Stimulated activated CD4-positive, alpha-beta T cell treated with anti-CD3 and anti-CD28 coated beads, Interleukin-15, amount 100 ng/mL, for 48 hours (primary cell): ENCODE measurements at regions not wholly inside any gene's neighbourhood (a gene's known extent, or its start where the extent isn't known, plus 50 kb on each side); places are given as distances from the start of the nearest gene placed in this dataset.
A peak's percentile ranks its signal among the peaks of the same experiment; 100 is the strongest.
"Not testable (repeated sequence)": the region's sequence is repeated elsewhere in the genome, so short reads cannot be mapped to it uniquely, and the experiment has no call there.

Experiments used
- DNase-seq, 2 donors: peaks; one replicate each; pipeline ENCODE4 v3.0.0-alpha.2; 2020; ENCODE audit warnings: low read depth in 2 of 2

- no peak for DNase-seq
Observed at GRCh38 chr11:134667175-134667500, 255.1 kb upstream of the B3GAT1 start.

- no peak for DNase-seq
Observed at GRCh38 chr11:134666273-134667174, 254.5 kb upstream of the B3GAT1 start.

- no peak for DNase-seq
Observed at GRCh38 chr11:134665571-134666270, 253.7 kb upstream of the B3GAT1 start.

- no peak for DNase-seq
Observed at GRCh38 chr11:134665188-134665535, 253.1 kb upstream of the B3GAT1 start.

DNA sequence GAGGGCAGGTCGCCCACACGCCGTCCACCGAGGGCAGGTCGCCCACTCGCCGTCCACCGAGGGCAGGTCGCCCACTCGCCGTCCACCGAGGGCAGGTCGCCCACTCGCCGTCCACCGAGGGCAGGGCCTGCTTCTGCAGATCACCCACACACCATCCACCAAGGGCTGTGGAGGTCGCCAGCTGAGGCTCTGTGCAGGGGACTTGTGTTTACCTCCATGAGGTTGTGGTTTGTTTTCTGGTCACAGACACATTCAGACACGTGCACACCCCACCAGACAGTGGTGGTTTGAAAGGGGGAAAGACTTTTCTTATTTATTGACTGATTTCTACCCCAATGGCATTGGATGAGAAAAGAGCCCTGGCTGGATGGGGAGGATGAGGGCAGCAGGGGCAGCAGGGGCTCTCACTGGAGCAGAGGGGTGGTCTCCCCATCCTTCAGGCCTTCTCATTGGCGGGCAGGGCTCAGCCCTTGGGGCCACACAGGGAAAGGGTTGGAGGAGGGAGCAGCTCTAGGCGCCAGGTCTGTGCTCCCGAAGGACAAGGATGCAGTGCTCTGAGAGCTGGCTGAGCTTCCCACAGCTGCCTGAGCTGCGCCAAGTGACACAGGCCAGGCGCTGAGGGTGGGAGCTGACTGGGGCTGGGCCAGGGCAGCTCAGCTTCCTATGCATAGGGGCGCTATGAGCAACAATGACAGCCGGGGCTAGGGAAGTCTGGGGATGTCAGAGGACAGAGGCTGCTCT lies 252.6 kb upstream of the B3GAT1 start:
- no peak for DNase-seq

- DNase-seq, result no peak
Observed at GRCh38 chr11:134663506-134664313, 251.7 kb upstream of the B3GAT1 start.

DNA sequence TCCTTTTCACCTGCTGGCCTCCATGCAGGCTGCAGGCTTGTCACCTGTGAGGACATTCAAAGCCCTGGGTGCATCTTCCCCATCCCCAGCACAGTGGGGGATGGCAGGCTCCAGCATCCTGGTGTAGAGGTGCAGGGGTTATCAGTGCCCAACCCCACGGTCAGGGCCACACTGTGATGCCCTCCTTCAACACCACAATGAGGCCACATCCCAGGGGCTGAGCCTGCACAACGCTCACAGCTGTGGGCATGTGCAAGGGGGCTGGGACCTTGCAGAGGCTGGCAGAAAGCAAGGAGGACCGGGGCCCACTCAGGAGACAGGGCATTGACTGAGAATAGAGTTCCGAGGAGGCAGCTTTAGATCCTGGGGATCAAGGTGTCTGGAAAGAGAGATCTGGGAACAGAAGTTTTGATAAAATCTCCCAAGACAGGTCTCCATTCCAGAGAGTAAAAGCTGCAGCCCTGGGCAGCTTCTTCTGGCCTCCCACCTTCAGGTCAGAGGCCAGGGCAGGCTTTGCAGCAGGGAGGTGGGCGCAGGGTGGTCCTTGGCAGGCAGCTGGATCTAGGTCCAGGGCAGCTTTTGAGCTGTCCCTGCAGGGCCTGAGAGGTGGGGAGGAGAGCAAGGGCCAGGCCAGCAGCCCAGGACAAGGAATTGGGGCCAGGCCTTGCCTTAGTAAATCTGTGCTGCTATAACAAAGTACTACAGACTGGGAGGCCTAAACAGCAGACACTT lies 250.8 kb upstream of the B3GAT1 start:
- DNase-seq, result no peak

DNA sequence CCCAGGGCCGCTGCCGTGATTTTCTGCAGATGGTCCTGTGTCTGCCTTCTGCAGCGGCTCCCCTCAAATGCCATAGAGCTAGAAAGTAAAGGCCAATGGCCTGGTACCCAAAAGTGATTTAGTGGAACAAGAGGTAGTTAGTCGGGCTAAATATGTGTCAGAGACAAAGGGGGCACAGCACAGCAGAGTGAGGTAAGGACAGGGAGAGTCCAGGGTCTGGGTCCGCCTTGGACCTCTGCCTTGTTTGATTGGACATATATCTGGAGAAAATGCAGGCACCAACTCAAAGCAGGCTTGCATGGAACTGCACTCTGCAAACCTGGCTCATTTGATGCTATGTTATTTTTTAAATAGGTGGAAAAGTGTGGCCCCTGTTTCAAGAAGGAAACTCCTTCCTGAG lies 249.6 kb upstream of the B3GAT1 start:
- no peak for DNase-seq

- no peak for DNase-seq
Observed at GRCh38 chr11:134660416-134660815, 248.4 kb upstream of the B3GAT1 start.

DNA sequence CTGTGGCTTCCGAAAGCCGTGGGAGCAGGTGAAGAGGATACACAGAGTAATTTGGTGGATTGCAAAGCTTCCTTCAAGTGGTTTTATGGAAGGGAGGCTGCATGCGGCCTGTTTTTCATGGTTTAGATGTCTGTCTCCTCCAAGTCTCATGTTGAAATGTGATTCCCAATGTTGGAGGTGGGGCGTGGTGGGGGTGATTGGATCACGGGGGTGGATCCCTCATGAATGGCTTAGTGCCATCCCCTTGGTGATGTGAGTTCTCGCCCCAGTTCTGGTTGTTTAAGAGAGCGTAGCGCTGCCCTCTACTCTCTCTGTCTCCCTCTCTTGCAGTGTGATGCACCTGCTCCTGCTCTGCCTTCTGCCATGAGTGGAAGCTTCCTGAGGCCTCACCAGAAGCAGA lies 247.8 kb upstream of the B3GAT1 start:
- no peak for DNase-seq

GRCh38 chr11:134658481-134659225 lies 246.6 kb upstream of the B3GAT1 start:
- no peak for DNase-seq

DNA sequence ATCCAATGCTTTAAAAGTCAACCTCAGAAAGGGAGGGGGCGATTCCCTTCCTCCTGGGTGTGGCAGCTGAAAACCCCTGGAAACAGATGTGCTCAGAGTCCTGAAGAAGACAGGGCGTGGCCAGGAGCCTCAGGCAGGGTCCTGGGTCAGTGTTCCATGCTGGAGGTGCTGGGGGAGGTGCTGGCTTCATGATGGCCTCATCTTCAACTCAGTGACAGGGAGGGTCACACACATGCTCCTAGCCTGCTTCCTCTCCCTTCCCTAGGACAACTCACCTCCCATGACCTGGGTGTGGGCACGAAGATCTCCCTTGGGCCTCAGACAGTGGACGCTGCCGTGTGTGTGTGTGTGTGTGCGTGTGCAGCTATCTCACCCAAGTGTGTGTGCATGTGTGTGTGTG lies 245.6 kb upstream of the B3GAT1 start:
- no peak for DNase-seq

- no peak for DNase-seq
Observed at GRCh38 chr11:134656861-134657540, 245.0 kb upstream of the B3GAT1 start.

GRCh38 chr11:134656086-134656840 lies 244.2 kb upstream of the B3GAT1 start:
- not testable (repeated sequence) for DNase-seq

- DNase-seq, result no peak
Observed at GRCh38 chr11:134655189-134655989, 243.3 kb upstream of the B3GAT1 start.

DNA sequence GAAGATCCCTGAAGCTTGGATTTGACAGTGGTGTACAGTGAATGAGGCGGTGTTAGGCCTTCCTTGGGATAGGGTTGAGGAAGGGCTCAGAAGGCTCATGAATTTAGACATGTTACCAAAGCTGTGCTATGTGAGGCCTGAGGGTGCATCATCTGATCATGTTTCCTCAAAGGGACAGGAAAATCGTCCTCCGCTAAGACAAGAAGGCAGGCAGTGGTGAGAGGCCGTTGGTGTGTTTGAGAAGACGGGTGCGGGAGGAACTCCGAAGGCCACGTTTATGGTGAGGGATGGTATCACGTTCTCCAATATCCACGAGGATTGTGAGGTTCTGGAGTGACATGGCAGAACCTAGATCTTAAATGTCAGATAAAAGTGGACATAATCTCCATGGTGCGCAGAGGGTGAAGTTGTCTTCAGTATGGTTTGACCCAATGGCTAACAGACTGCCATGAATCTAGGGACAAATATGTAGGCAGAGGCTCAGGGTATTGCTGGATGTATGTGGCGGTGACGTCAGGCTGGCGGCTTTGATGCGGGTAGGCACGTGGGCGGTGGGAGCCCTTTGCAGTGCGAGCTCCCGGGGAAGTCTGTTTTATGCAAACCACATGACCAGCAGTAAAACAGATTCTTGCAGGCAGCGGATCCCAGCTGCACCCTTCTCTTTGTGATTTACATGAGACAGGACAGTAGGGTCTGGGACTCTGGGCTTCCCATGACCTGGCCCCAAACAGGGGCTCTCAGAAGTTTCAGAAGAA lies 242.3 kb upstream of the B3GAT1 start:
- peak; percentile 29 to 36 for DNase-seq

DNA sequence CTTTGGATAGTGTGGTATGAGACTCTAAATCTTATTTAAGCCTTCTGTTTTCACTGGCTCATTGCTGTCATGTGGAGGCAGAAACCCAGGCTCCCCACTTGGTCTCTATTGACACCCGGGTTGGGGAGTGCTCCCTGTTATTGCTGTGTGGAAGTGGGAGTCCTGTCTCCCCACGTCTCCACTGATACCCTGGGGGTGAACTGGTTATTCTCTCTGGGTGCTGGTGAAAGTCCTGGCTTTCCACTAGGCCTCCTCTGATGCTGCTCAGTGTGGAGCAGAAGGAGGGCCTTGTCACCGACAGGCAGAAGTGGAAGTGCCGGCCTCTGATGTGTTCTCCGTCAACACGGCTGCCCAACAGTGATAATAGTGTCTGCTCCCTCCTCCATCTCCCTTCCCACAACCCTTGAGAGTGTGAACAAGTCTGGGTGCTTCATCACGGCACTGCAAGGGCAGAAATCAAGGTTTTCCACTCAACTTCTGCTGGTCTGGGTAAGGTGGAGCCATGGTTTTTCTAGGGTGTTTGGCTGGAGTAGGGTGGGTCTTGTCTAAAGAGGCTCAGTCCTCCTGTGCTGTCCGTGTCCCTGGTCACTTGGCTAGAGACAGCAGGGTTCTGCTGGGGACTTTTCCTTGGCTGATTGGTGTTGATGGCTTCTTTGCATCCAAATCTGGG lies 240.7 kb upstream of the B3GAT1 start:
- no peak for DNase-seq
